ENCODE measurements at regions not wholly inside any gene's neighbourhood (a gene's known extent, or its start where the extent isn't known, plus 50 kb on each side); places are given as distances from the start of the nearest gene placed in this dataset.
"Not testable (repeated sequence)": the region's sequence is repeated elsewhere in the genome, so short reads cannot be mapped to it uniquely, and the experiment has no call there.

DNA sequence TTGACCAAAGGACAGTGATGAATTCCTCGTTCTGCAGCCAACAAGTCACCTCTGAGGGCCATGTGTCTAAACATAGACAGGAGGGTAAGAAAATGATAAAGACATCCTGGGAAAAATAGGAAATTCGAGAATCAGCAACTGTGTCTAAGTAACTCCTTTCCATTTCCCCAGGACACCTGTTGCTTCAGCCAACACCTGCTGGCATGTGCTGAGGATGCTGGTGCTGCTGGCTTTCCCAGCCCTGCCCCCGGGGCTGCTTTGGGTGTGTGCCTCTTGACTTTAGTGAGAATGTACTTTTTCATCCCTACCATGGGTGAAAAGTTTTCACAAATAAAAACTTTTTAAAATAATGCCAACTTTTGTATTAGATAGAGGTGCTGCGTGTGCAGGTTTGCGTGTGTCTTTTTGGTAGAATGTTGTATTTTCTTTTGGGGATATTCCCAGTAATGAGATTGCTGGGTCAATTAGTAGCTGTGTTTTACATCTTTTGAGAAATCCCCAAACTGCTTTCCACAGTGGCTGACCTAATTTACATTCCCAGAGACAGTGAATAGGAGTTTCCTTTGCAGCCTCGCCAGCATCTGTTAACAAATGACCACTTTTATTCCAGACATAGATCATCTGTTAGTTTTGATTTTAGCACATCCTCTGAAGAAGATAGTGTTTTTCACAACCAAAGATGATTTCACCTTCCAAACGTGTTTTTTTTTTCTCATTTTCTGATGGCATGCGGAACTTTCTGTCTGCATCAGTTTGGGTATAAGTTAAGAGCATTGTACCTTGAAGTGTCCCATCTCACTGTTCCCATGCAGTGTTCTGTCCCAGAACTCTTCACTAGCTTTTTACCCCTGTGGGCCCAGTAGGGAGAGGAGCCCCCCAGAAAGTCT, 104.2 kb upstream of the ACBD5 start:
- DNase-seq (ENCODE audit: low spot score) = no peak

DNA sequence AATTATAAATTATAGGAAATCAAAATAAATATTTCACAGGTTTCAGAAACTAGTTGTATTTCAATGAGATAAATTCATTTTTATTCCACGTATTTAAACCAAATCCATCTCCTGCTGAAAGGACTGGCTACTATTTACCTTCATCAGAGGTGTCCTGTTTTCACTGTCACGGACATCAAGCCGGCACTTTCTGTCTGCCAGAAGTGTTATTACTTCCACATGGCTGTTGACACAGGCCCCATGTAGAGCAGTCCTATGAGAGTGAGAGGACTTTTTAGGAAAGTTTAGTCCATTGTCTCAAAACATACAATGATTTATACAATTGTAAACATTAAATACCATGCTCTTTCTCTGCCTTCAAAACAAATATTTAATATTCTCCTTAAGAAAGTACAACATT, 100.4 kb upstream of the ACBD5 start:
- DNase-seq (ENCODE audit: low spot score) = no peak

DNA sequence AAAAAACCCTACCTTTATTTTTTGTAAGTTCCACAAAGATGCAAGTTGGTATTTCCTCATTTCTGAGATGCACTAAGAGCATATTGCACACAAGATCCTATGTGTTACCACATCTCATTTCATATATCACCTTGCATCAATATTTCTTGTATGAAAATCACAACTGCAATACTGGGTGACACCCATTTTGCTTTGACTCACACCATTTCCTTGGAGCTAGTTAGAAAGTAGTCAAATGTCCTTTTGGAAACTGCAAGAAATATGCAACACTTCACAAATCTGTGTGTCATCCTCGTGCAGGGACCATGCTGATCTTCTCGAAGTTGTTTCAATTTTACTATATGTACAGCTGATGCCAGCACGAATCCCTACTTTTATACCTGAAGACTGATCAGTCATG, 94.6 kb upstream of the ACBD5 start:
- DNase-seq (ENCODE audit: low spot score) = not testable (repeated sequence)

DNA sequence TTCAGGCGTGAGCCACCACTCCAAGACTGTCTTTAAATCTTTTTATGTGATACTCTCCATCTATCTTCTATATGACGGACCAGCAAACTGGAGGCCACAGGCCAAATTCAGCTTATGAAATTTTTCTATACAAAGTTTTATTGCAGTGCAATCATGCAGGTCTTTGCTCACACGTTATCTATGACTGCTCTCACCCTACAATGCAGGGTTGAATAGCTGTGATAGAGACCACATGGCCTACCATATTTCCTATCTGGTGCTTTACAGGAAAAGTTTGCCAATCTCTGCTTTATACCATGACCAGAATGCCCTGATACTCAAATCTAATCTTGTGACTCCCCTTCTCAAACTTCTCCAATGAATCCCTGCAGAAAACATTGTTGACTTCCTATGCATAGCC, 89.5 kb upstream of the ACBD5 start:
- DNase-seq (ENCODE audit: low spot score) = no peak

DNA sequence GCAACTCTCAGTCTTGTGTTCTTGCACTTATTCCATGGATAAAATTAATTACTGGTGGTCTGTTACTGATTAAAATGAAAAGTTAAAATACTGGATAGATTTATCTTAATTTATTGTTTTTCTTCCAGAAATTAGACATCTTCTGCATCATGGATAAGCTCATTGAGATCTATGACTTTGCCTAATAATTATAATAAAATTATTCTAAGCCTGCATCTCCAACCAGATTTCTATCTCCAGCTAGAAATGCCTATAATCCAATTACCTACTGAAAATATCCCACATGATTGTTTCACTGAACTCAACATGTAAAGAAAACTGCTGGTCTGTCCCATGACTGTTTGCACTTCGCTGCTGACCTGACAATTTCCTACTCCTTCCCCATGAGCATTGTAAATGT, 88.3 kb upstream of the ACBD5 start:
- no peak for DNase-seq (ENCODE audit: low spot score)

DNA sequence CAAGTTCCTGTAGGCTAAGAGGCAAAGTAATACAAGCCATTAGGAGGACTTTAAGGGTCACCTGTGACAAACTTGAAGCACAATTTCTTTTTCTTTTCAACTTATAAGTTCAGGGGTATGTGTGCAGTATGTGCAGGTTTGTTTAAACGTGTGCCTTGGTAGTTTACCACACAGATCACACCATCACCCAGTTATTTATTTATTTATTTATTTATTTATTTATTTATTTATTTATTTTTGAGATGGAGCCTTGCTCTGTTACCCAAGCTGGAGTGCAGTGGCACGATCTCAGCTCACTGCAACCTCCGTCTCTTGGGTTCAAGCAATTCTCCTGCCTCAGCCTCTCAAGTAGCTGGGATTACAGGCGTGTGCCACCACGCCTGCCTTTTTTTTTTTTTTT, 86.2 kb upstream of the ACBD5 start:
- DNase-seq (ENCODE audit: low spot score) = not testable (repeated sequence)

DNA sequence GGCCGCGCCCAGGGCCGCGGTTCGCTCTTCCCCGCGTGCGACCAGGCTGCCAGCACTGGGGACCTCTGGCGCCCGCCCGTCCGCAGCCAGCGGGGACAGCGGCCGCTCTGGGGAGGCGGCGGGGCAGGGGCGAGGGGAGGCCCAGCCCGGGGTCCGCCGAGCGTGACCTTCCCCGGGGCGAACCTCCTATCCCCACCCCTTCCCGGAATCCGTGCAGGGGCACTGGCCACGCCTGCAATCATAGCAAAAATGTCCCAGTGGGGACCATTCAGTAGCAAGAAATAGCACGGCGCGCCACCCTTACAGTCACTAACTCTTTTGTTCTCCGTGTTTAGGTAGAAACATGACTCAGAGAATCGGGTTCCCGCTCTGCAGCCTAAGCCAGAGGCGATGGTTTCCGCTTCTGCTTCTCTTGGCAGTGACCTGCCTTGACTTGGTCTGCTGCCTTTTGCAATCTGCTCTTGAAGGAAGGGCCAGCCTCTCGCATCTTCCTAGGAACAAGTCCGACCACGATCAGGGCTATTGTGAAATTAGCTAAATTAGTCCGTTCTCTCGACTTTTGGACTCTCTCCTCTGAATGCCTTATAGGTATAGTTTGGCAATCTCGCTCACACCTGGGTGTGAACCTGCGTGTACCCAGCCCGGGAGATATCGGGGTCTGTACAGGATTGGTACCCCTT, 79.3 kb upstream of the ACBD5 start:
- peak; percentile 59 for DNase-seq (ENCODE audit: low spot score)

DNA sequence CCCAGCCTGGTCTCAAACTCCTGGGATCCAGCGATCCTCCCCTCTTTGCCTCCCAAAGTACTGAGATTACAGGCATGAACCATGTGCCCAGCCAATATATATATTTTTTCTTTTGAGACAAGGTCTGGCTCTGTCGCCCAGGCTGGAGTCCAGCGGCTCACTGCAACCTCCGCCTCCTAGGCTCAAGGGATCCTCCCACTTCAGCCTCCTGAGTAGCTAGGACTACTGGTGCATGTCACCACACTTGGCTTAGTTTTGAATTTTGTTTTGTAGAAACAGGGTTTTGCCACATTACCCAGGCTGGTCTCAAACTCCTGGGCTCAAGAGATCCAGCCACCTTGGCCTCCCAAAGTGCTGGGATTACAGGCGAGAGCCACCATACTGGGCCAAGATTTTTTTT, 78.5 kb upstream of the ACBD5 start:
- DNase-seq (ENCODE audit: low spot score) = not testable (repeated sequence)

DNA sequence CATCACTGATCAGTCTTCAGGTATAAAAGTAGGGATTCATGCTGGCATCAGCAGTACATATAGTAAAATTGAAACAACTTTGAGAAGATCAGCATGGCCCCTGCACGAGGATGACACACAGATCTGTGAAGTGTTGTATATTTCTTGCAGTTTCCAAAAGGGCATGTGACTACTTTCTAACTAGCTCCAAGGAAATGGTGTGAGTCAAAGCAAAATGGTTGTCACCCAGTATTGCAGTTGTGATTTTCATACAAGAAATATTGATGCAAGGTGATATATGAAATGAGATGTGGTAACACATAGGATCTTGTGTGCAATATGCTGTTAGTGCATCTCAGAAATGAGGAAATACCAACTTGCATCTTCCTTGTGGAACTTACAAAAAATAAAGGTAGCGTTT, 74.5 kb upstream of the ACBD5 start:
- DNase-seq (ENCODE audit: low spot score) = not testable (repeated sequence)

DNA sequence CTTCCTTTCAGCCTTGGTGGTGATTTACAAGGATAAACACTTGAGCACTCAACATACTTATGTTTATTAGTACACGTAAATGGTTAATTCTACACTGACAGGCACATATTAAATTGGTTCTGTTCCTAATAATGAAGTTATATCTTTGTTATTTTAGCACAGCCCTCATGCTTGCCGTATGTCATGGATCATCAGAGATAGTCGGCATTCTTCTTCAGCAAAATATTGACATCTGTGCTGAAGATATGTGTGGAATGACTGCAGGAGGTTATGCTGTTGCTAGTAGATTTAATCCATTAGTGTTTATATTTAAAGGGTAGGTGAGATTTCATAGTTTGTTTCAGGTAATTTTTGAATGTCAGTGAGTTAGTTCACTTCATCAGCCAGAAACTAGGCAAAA, 73.0 kb upstream of the ACBD5 start:
- DNase-seq (ENCODE audit: low spot score) = not testable (repeated sequence)

DNA sequence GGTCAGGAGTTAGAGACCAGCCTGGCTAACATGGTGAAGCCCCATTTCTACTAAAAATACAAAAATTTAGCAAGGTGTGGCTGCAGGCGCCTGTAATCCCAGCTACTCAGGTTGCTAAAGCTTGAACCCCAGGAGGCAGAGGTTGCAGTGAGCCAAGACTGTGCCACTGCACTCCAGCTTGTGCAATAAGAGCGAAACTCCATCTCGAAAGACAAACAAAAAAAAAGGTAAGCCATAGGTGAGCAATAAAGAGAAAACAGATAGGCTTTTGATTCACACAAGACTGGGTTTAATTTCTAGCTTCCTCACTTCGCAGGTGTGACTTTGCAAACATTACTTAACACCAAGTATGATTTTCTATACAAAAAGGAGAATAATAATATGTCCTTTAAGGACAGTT, 72.3 kb upstream of the ACBD5 start:
- DNase-seq (ENCODE audit: low spot score) = no peak

DNA sequence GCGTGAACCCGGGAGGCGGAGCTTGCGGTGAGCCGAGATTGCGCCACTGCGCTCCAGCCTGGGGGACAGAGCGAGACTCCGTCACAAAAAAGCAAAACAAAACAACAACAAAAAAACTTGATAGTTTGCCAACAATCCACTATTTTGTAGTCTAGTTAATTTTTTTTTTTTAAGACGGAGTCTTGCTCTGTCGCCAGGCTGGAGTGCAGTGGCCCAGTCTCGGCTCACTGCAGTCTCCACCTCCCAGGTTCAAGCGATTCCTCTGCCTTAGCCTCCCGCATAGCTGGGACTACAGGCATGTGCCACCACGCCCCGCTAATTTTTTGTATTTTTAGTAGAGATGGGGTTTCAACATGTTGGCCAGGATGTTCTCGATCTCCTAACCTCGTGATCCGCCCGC, 71.2 kb upstream of the ACBD5 start:
- not testable (repeated sequence) for DNase-seq (ENCODE audit: low spot score)

DNA sequence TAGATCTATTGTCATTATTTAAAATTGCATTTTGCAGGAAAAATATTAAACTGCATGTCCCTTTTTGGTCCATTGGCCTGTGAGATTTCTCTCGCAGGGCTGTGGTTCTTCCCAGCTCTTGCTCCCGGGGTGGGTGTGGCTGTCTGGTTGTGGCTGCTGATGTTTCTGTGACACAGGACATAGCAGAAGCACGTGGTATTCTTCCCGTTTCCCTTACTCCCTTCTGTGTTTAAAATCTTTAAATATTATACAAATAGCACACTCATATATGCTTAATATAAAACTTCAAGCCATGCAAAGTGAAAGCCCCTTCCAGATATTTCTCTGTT, 57.9 kb upstream of the ACBD5 start:
- not testable (repeated sequence) for DNase-seq (ENCODE audit: low spot score)

DNA sequence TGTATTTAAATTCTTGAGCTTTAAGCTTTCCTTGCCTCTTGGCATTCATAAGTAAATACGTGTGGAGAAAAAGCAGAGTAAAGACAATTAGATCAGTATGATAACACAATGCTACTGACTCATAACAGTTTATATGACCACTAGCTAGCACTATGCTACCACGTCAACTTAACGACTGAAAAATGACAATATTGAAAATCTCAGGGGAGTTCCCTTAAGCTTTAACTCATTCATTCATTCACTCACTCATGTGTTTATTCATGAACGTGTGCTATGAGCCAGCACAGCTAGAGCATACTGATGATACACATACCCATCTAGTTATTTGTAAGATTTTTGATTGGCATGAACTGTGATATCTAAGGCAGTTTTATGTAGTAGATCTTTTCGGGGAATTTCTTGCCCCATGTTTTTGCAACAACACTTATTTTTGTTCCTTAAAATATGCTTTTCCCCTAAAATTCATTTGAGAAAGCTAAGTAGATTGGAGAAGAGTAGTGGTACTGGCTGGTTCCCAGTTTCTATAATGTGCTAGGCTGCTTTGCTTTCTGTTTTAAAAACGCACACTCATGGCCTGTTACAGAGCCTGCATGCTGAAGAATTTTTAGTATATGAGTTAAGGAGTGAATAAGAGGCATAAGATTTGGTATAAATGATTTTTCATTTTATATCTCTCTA, 57.4 kb upstream of the ACBD5 start:
- no peak for DNase-seq (ENCODE audit: low spot score)

DNA sequence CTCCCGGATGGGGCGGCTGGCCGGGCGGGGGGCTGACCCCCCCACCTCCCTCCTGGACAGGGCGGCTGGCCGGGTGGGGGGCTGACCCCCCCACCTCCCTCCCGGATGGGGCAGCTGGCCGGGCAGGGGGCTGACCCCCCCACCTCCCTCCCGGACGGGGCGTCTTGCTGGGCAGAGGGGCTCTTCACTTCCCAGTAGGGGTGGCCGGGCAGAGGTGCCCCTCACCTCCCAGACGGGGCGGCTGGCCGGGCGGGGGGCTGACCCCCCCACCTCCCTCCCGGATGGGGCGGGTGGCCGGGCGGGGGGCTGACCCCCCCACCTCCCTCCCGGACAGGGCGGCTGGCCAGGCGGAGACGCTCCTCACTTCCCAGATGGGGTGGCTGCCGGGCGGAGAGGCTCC, 55.7 kb upstream of the ACBD5 start:
- not testable (repeated sequence) for DNase-seq (ENCODE audit: low spot score)

DNA sequence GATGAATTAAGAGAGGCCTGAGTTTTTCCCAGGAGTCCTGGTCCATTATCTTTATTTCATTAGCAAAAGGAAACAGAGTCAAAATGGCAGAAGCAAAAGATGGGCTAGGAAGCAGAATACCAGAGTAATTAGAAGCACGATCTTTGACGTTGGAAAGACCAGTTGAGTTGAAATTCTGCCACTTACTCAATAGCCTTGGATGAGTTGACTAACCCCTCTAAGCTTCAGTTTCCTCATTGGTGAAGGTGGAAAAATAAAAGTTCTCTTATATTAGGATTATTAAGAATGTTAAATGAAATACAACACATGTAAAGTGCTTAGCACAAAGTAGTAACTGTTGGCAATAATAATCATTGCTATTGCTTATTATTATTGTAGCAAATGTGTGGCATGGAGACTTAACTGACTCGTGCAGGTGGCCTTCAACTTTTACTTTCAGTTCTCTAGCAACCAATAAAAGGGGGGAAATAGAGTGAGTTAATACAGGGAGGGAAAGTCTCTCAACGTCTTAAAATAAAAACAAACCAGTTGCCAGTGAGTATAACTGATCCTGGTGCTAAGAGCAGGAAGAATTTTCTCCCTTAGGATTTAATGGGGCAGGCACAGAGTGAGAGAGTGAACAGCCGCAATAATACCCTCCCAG, 50.8 kb upstream of the ACBD5 start:
- not testable (repeated sequence) for DNase-seq (ENCODE audit: low spot score)

All from Ammon's horn (tissue), 1 donor.